GM03348 (cell line): ENCODE measurements at regions not wholly inside any gene's neighbourhood (a gene's known extent, or its start where the extent isn't known, plus 50 kb on each side); places are given as distances from the start of the nearest gene placed in this dataset.
"Not testable (repeated sequence)": the region's sequence is repeated elsewhere in the genome, so short reads cannot be mapped to it uniquely, and the experiment has no call there.

Source experiments
- DNase-seq: peaks from one replicate; pipeline ENCODE4 v3.0.0; 2012; ENCODE audit warnings: low spot score

GRCh38 chr14:57061009-57061711 is 207.5 kb downstream of the EXOC5 start:
- DNase-seq = no peak

- DNase-seq = no peak
These were observed 208.3 kb downstream of the EXOC5 start for GRCh38 chr14:57060276-57060955.

DNA sequence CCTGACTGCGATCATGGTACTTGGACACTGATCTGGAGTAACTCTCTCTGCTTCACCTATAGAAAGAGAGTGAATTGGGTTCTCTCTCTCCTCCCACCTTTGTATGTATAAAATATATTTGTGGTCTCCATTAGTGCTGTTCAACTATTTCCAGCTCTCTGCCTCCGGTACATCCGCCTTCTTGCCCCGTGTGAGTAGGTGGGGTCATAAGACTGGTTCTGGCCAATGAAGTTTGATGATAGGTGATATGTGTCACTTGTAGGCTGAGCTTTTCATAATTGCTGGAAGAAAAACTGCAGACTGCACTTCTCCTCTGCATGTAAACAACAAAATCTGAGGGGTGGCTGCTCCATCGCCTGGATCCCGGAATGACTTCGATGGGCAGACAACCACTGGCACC is 210.4 kb downstream of the EXOC5 start:
- DNase-seq = no peak

DNA sequence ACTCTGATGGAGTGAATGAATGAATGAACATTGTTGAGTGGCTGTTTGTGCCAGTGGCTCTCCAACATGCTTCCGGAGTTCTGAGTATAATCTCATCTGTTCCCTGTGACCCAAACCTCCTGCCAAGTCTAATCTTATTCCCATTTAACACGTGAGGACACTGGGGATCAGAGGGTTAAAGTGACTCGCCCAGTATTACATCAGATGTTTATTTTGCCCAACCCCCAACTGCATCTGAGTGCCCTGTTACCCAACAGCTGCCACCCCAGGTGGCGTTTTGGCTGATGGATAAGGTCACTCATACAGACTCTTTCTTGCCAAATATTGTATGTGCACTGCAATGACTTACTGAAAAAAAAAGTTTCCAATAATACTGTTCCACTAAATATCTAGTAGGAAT is 210.9 kb downstream of the EXOC5 start:
- no peak for DNase-seq

GRCh38 chr14:57056522-57056921 is 212.2 kb downstream of the EXOC5 start:
- not testable (repeated sequence) for DNase-seq

GRCh38 chr14:57052705-57053302 is 215.9 kb downstream of the EXOC5 start:
- DNase-seq = no peak

DNA sequence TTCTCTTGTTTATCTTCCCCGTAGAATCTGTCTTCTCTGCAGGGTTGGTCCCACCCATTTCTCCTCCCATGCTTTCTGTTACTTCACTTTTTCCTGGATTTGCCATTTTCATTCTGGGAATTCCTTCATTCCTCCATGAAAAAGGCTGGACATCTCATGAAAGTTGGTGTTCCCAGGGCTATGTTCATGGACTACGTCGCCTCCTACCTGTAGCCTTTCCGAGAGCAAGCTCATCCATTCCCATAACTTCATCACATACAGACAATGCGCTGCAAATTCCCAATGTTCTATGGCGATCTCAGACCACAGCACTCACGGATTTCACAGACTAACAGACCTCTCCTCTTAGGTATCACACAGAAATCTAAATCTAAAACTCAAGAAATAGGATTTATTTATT is 217.1 kb downstream of the EXOC5 start:
- no peak for DNase-seq

GRCh38 chr14:57049848-57050247 is 218.9 kb downstream of the EXOC5 start:
- DNase-seq = no peak

GRCh38 chr14:57046175-57046574 is 222.5 kb downstream of the EXOC5 start:
- DNase-seq = no peak

- not testable (repeated sequence) for DNase-seq
These were observed 224.4 kb downstream of the EXOC5 start for GRCh38 chr14:57044101-57044973.

- DNase-seq = no peak
These were observed 228.4 kb upstream of the OTX2 start for GRCh38 chr14:57038689-57039088.

- DNase-seq = no peak
These were observed 221.2 kb upstream of the OTX2 start for GRCh38 chr14:57031474-57031873.

GRCh38 chr14:57029620-57030253 is 219.5 kb upstream of the OTX2 start:
- no peak for DNase-seq

DNA sequence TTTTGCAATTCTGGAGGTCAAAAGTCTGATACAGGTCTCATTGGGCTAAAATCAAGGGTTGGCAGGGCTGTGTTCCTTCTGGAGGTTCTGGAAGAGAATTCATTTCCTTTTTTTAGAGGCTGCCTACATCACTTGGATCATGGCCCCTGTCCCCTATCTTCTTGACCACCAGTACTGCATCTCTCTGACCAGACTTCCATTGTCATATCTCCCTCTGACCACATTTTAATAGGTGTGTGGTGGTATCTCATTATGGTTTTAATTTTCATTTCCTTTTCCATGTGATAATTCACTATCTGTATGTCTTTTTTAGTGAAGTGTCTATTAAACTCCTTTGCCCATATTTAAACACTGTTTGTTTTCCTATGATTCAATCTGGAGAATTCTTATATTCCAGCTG is 215.2 kb upstream of the OTX2 start:
- DNase-seq = no peak

DNA sequence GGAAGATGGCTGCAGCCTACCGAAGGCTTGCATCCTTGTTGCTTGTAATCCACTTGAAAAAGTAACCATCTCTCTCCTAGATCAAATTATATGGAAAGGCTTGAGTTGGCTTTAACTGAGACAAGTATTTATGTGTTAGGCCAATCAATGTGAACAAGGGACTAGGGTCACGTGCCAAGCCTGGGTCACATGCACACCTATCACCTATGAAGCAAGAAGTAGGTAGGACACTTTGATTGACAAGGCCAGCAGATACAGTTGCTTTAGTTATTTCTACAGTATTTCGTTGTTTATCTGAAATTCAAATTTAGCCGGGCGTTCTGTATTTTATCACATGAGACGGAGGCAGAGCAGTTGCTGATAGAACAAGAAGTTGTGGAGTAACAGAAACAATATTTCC is 212.3 kb upstream of the OTX2 start:
- DNase-seq = no peak

DNA sequence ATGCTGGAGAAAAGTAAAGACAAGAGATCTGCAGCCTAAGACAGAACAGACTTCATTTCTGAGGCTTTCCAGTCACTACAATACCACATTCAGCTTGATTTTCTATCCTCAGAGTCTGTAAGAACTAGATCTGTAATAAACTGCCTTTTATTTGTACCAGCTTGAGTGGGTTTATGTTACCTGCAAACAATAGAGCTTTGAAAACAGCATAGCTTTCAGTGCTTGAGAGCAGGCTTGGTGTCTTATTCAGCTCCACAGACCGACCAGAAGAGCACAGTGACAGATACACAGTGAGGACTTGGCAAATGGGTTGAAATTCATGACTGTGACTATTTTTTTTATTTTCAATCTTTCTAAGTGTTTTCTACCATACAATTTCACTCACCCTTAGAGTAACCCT is 207.8 kb upstream of the OTX2 start:
- DNase-seq = no peak

- DNase-seq = no peak
These were observed 203.7 kb upstream of the OTX2 start for GRCh38 chr14:57013987-57014386.

DNA sequence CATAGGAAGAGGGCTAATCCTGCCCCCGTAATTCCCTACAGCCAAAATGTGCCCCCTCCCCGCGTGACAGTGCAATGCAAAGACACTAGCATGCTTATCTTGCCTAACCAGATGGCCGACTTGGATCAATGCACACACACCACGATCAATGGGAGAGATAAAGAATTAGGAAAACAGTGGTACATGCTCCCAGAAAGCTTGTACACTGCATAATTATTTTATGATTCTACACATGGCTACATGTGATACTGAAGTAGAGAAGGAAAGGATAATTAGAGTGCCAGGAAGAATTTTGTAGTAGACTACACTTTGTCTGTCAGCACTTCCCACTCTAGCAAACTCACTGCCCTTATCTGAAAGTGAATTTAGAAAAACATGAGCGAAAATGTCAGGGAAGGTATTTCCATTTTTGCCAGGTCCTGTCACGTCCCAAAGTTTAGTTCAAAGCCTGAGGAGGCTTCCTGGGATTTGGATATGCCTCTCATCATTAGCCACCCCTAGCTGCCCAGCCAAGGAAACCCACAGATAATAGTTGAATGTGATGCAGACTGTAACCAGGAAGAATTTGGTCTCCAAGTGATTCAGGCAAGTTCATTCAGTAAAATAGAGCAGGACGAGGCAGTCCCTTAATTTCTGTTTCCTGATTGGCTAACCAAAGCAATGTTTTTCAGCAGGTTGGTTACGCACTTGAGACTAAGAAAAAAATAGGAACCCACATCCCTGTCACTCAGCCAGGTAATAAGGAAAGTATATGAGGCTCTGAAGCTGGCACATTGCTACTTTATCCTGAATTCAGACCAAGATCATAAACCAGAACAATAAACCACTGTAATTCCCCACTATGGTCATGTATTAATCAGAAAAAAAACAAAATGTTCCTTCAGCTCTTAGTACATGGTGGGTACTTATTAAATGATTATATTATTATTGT is 199.6 kb upstream of the OTX2 start:
- DNase-seq = no peak

- DNase-seq = no peak
These were observed 198.3 kb upstream of the OTX2 start for GRCh38 chr14:57008534-57008933.

DNA sequence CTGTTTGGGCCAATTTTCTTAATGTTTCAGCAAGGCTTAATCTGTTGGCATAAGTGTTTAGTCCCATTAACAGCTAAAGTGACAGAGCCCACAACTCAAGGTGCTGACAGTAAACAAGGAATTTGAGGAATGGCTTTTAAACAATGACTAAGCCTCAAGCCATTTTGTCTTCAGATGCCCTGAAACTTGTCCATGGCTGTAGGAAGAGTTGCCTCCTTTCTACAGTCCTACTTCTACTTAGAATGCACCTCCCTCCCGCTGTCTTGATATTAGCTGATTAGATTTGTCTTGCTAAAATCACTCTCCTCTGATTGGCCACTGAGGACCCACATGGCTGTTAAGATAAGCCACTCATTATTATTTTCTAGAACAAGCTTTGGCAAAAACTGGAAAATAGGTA is 188.4 kb upstream of the OTX2 start:
- DNase-seq = no peak
